B cell (primary cell): ENCODE measurements at regions not wholly inside any gene's neighbourhood (a gene's known extent, or its start where the extent isn't known, plus 50 kb on each side); places are given as distances from the start of the nearest gene placed in this dataset.

Source experiments
- ATAC-seq: fragments of 200-7000 bp; cut with Tn5 transposase; one replicate; pipeline ENCODE4 v1.10.0; 2021; ENCODE audit warnings: low read depth, mild to moderate bottlenecking, moderate number of reproducible peaks, moderate library complexity
- CTCF ChIA-PET: fragments of 350-600 bp; sonication (Branson Sonifier 250); formaldehyde crosslinking; loops from one replicate; lab custom pipeline; 2021; ENCODE audit warnings: antibody characterized with exemption, inconsistent platforms; lab: Charles Lee
- POLR2A ChIA-PET: fragments of 350-600 bp; sonication (Branson Sonifier 250); formaldehyde crosslinking; loops from one replicate; lab custom pipeline; 2021; ENCODE audit warnings: antibody characterized with exemption; lab: Charles Lee
- DNase-seq: peaks from one replicate; pipeline ENCODE4 v3.0.0; 2013
- H2AFZ ChIP-seq: 2 replicates; pipeline ENCODE4 v1.6.1; 2012; ENCODE audit warnings: mild to moderate bottlenecking, low read depth, low read length; ENCODE audit not compliant: insufficient read depth, poor library complexity, severe bottlenecking
- H3K27ac ChIP-seq, 2 donors: 1 replicate in 1 of 2; 2 replicates in 1 of 2; pipeline ENCODE4 v1.5.1; 2012 to 2013; ENCODE audit warnings: low read length in 2 of 2, mild to moderate bottlenecking in 2 of 2, moderate library complexity in 1 of 2
- H3K27me3 ChIP-seq, 4 experiments: fragments of 200-600 bp in 1 of 4; sonication (generic) in 1 of 4; replicated peaks in 1 of 4; 1 replicate in 2 of 4; 2 replicates in 2 of 4; pipeline versions ENCODE4 v1.6.1 to v1.7.0; 2013 to 2016; ENCODE audit warnings: low read length in 3 of 4, mild to moderate bottlenecking in 2 of 4, mixed read lengths in 1 of 4, moderate library complexity in 1 of 4; ENCODE audit not compliant: insufficient read depth in 4 of 4, control insufficient read depth in 3 of 4; ENCODE audit errors: control extremely low read depth in 1 of 4
- H3K36me3 ChIP-seq, 2 experiments: replicated peaks in 1 of 2; 1 replicate in 1 of 2; 2 replicates in 1 of 2; pipeline versions ENCODE4 v1.6.1 to v1.7.1; 2013; ENCODE audit warnings: low read length in 1 of 2; ENCODE audit not compliant: insufficient read depth in 2 of 2, control insufficient read depth in 1 of 2; ENCODE audit errors: control extremely low read depth in 1 of 2, extremely low read depth in 1 of 2
- H3K4me1 ChIP-seq, 2 donors: fragments of 200-600 bp in 1 of 2; sonication (generic) in 1 of 2; 1 replicate in 1 of 2; 2 replicates in 1 of 2; pipeline versions ENCODE4 v1.5.1 to v1.6.1; 2013 to 2017; ENCODE audit warnings: low read length in 2 of 2; ENCODE audit not compliant: control insufficient read depth in 2 of 2, insufficient read depth in 2 of 2
- H3K4me2 ChIP-seq: replicated peaks from 2 replicates; pipeline ENCODE3; 2012; ENCODE audit warnings: mild to moderate bottlenecking, low read depth, low read length; ENCODE audit not compliant: poor library complexity, severe bottlenecking
- H3K4me3 ChIP-seq, 5 experiments: fragments of 200-600 bp in 1 of 5; sonication (generic) in 1 of 5; 1 replicate in 3 of 5; 2 replicates in 2 of 5; pipeline versions ENCODE4 v1.5.1 to v1.7.0; 2011 to 2016; ENCODE audit warnings: low read length in 4 of 5, mild to moderate bottlenecking in 4 of 5, low read depth in 2 of 5, control low read depth in 1 of 5, moderate library complexity in 1 of 5; ENCODE audit not compliant: insufficient read depth in 1 of 5; ENCODE audit errors: control extremely low read depth in 1 of 5, extremely low read depth in 1 of 5
- H3K79me2 ChIP-seq: fragments of 200-600 bp; sonication (generic); one replicate; pipeline ENCODE4 v1.6.0; 2016; ENCODE audit warnings: low read length; ENCODE audit not compliant: control insufficient read depth, insufficient read depth
- H3K9ac ChIP-seq: fragments of 200-600 bp; sonication (generic); 2 replicates; pipeline ENCODE4 v1.6.1; 2017; ENCODE audit warnings: mild to moderate bottlenecking, low read length, moderate library complexity
- H3K9me3 ChIP-seq, 3 donors: one replicate each; pipeline versions ENCODE4 v1.6.1 to v1.7.1; 2013; ENCODE audit warnings: low read length in 2 of 3; ENCODE audit not compliant: control insufficient read depth in 2 of 3, insufficient read depth in 1 of 3; ENCODE audit errors: control extremely low read depth in 1 of 3
- H4K20me1 ChIP-seq: 2 replicates; pipeline ENCODE4 v1.6.0; 2012; ENCODE audit warnings: mild to moderate bottlenecking, low read length; ENCODE audit not compliant: insufficient read depth, control insufficient read depth, poor library complexity, severe bottlenecking
- H3K27ac Mint-ChIP-seq: one replicate; pipeline ENCODE4 v1.8.0; 2021; ENCODE audit warnings: mixed read lengths
- H3K27me3 Mint-ChIP-seq: one replicate; pipeline ENCODE4 v1.8.0; 2021; ENCODE audit warnings: mixed read lengths
- H3K4me1 Mint-ChIP-seq: one replicate; pipeline ENCODE4 v1.8.0; 2021; ENCODE audit warnings: mixed read lengths
- H3K4me3 Mint-ChIP-seq: one replicate; pipeline ENCODE4 v1.8.0; 2021; ENCODE audit warnings: mixed read lengths
- H3K9me3 Mint-ChIP-seq: one replicate; pipeline ENCODE4 v1.8.0; 2022; ENCODE audit warnings: mixed read lengths; ENCODE audit not compliant: insufficient read depth
- CTCF ChIP-seq: fragments of 200-600 bp; IDR thresholded peaks from one replicate; pipeline ENCODE4 v1.8.0; 2022; ENCODE audit warnings: antibody characterized with exemption, mild to moderate bottlenecking
- EZH2 ChIP-seq: IDR thresholded peaks from 2 replicates; pipeline ENCODE4 v1.6.1; 2012; ENCODE audit warnings: borderline replicate concordance, low read depth, mild to moderate bottlenecking, moderate library complexity, low read length; ENCODE audit not compliant: insufficient read depth, poor library complexity, severe bottlenecking
- WGBS: methylation state at CpG from one replicate; pipeline ENCODE4 v1.1.5; 2013; ENCODE audit warnings: missing lambda C conversion rate; ENCODE audit not compliant: insufficient coverage; 5-methylcytosine and 5-hydroxymethylcytosine counted together
- intact Hi-C: fragments of 100-400 bp; cut with micrococcal nuclease; formaldehyde crosslinking; loops from one replicate; pipeline ENCODE4 v1.10.0; 2022

GRCh38 chr13:73860501-73860900 lies 273.7 kb downstream of the KLF12 start:
- H2AFZ ChIP-seq = no peak overlapping the region
- H3K4me3 ChIP-seq = no peak overlapping the region
- Mint-ChIP-seq H3K9me3 (no peaks in the 10 kb centered on the region), H3K27me3 (no peaks in the 10 kb centered on the region), H3K4me3 (no peak overlapping the region), H3K4me1 (peaks cover 7% of the 10 kb centered on the region), H3K27ac (no peak overlapping the region)
- no peaks in the 10 kb centered on the region for H3K4me1 ChIP-seq
- no peak overlapping the region for H3K4me2 ChIP-seq
- H3K27ac ChIP-seq = no peak overlapping the region
- H3K9ac ChIP-seq = no peak overlapping the region
- intact Hi-C loops = no loop called here
- TF ChIP-seq EZH2 (no peak), CTCF (no peak)
- H3K27me3 ChIP-seq = no peaks in the 10 kb centered on the region
- ATAC-seq (no peak), DNase-seq (no peak)
- WGBS = 93% methylated on average over 2 of the region's 6 CpGs
- peaks cover 15% of the 10 kb centered on the region for H3K79me2 ChIP-seq
- ChIA-PET POLR2A (no interaction called here), CTCF (interaction anchor here (1.0 kb wide), 1 partner anchor 426 kb away, joined by 6 read pairs; no protein-coding TSS in a partner anchor)
- H3K36me3 ChIP-seq = no peaks in the 10 kb centered on the region
- H4K20me1 ChIP-seq = no peaks in the 10 kb centered on the region
- no peaks in the 10 kb centered on the region for H3K9me3 ChIP-seq

DNA sequence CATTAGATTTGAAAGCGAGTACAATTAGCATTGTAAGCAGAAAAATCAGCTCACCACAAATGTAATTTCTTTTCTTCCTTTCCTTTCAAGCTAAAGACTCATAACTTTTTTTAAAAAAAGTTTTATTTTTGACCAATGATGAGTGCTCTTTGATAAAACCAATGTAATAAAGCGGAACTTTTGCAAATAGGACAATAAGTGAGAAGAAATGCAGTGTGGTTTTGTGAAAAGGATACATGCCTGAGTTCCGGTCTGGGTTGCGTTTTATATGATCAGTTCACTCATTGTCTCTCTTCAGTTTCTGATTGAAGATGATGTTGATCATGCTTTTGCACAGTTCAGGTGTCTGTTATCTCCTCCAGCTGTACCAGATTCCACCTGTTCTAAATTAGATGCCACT lies 274.4 kb downstream of the KLF12 start:
- Histone ChIP-seq H3K9ac (no peak overlapping the region), H3K9me3 (no peaks in the 10 kb centered on the region), H3K4me2 (no peak overlapping the region), H3K27me3 (no peaks in the 10 kb centered on the region), H3K27ac (no peak overlapping the region), H3K4me1 (no peaks in the 10 kb centered on the region), H4K20me1 (no peaks in the 10 kb centered on the region), H3K79me2 (peaks cover 11% of the 10 kb centered on the region), H3K4me3 (no peak overlapping the region), H2AFZ (no peak overlapping the region), H3K36me3 (no peaks in the 10 kb centered on the region)
- intact Hi-C loops = no loop called here
- DNase-seq (no peak), ATAC-seq (no peak)
- Mint-ChIP-seq H3K4me1 (peaks cover 5% of the 10 kb centered on the region), H3K4me3 (no peak overlapping the region), H3K9me3 (no peaks in the 10 kb centered on the region), H3K27me3 (no peaks in the 10 kb centered on the region), H3K27ac (no peak overlapping the region)
- ChIA-PET CTCF (interaction anchor here (1.0 kb wide), 1 partner anchor 427 kb away, joined by 6 read pairs; no protein-coding TSS in a partner anchor), POLR2A (no interaction called here)
- TF ChIP-seq CTCF (no peak), EZH2 (no peak)
- 50% methylated on average over 2 of the region's 4 CpGs for WGBS
